GM12878 (cell line): ENCODE measurements at regions not wholly inside any gene's neighbourhood (a gene's known extent, or its start where the extent isn't known, plus 50 kb on each side); places are given as distances from the start of the nearest gene placed in this dataset.

Source experiments
- ATAC-seq: fragments of 200-7000 bp; cut with Tn5 transposase; 3 replicates; pipeline ENCODE4 v1.9.1; 2020; ENCODE audit warnings: mild to moderate bottlenecking, moderate library complexity
- BruUV-seq: library from RNA; stranded (reverse); fragments of 400-500 nt; replicated peaks from 2 replicates; lab custom pipeline; 2021; lab: Mats Ljungman, UMichigan
- CTCF ChIA-PET: fragments of 300-600 bp; sonication (Branson Sonifier 250); formaldehyde crosslinking; extraction: SDS; loops from one replicate; lab custom pipeline; 2021; ENCODE audit warnings: inconsistent platforms; lab: Yijun Ruan, JAX
- POLR2A ChIA-PET: fragments of 350-600 bp; formaldehyde crosslinking; extraction: SDS; loops from one replicate; lab custom pipeline; 2021; ENCODE audit warnings: inconsistent platforms; lab: Charles Lee
- RAD21 ChIA-PET: fragments of 300-600 bp; sonication (Branson Sonifier 250); formaldehyde crosslinking; loops from one replicate; lab custom pipeline; 2023; ENCODE audit warnings: antibody characterized with exemption; ENCODE audit not compliant: unreplicated experiment; lab: Charles Lee
- SMC1A ChIA-PET: fragments of 300-600 bp; sonication (Branson Sonifier 250); formaldehyde crosslinking; loops from one replicate; lab custom pipeline; 2023; ENCODE audit not compliant: unreplicated experiment, uncharacterized antibody; lab: Charles Lee
- DNase-seq: peaks from one replicate; pipeline ENCODE4 v3.0.0-alpha.2; 2011; ENCODE audit warnings: low read depth, low spot score
- FAIRE-seq: peaks from 3 replicates; lab custom pipeline; 2011; peaks lifted over from hg19 to GRCh38; lab: Jason Lieb, UNC
- H2AFZ ChIP-seq: 2 replicates; pipeline ENCODE4 v1.6.0; 2011; ENCODE audit warnings: low read depth, low read length, control low read depth; ENCODE audit not compliant: control insufficient read depth
- H3K27ac ChIP-seq: 2 replicates; pipeline ENCODE4 v1.5.1; 2011; ENCODE audit warnings: control low read depth; ENCODE audit not compliant: control insufficient read depth, insufficient read depth
- H3K27me3 ChIP-seq, 2 experiments: replicated peaks in 1 of 2; 2 replicates each; pipeline versions ENCODE4 v1.6.0 to v1.6.1; 2011; ENCODE audit warnings: low read length in 1 of 2; ENCODE audit not compliant: control insufficient read depth in 2 of 2, insufficient read depth in 2 of 2
- H3K36me3 ChIP-seq, 2 experiments: 2 replicates each; pipeline ENCODE4 v1.5.1; 2011; ENCODE audit warnings: low read length in 1 of 2; ENCODE audit not compliant: control insufficient read depth in 2 of 2, insufficient read depth in 2 of 2
- H3K4me1 ChIP-seq: 2 replicates; pipeline ENCODE4 v1.6.1; 2011; ENCODE audit warnings: mild to moderate bottlenecking, low read length, moderate library complexity, mixed read lengths; ENCODE audit not compliant: control insufficient read depth, insufficient read depth
- H3K4me2 ChIP-seq: 2 replicates; pipeline ENCODE4 v1.6.0; 2011; ENCODE audit warnings: control low read depth; ENCODE audit not compliant: control insufficient read depth, insufficient read depth
- H3K4me3 ChIP-seq: fragments of 200-600 bp; sonication (generic); 2 replicates; pipeline ENCODE4 v1.5.1; 2016
- H3K79me2 ChIP-seq: 2 replicates; pipeline ENCODE4 v1.6.0; 2011; ENCODE audit warnings: low read length; ENCODE audit not compliant: control insufficient read depth, insufficient read depth
- H3K9ac ChIP-seq: 2 replicates; pipeline ENCODE4 v1.8.0; 2011; ENCODE audit warnings: low read length, control low read depth, mixed read lengths; ENCODE audit not compliant: control insufficient read depth, insufficient read depth
- H3K9me3 ChIP-seq: replicated peaks from 3 replicates; pipeline ENCODE4 v1.5.1; 2011; ENCODE audit warnings: mild to moderate bottlenecking, low read length; ENCODE audit not compliant: control insufficient read depth, insufficient read depth
- H4K20me1 ChIP-seq: 2 replicates; pipeline ENCODE4 v1.6.0; 2011; ENCODE audit not compliant: control insufficient read depth, insufficient read depth
- BMI1 ChIP-seq: fragments of 450-650 bp; IDR thresholded peaks from 2 replicates; pipeline ENCODE4 v1.6.1; 2016; ENCODE audit warnings: mild to moderate bottlenecking, moderate library complexity, borderline replicate concordance
- CEBPZ ChIP-seq: fragments of 150-350 bp; IDR thresholded peaks from 2 replicates; pipeline ENCODE4 v1.6.1; 2016; ENCODE audit warnings: low read depth, low read length
- E2F4 ChIP-seq: IDR thresholded peaks from 2 replicates; pipeline ENCODE4 v1.6.1; 2012; ENCODE audit warnings: low read depth, low read length, improper control_type of control experiment
- ETV6 ChIP-seq, 2 experiments: fragments of 450-650 bp in 1 of 2; IDR thresholded peaks in 1 of 2; conservative IDR thresholded peaks in 1 of 2; 2 replicates each; pipeline ENCODE4 v1.6.1; 2014; ENCODE audit warnings: antibody characterized with exemption in 1 of 2, borderline replicate concordance in 1 of 2, low read depth in 1 of 2, mild to moderate bottlenecking in 1 of 2, moderate library complexity in 1 of 2
- HDAC2 ChIP-seq: fragments of 200-600 bp; sonication (generic); IDR thresholded peaks from 2 replicates; pipeline ENCODE4 v1.6.1; 2017
- MLLT1 ChIP-seq: fragments of 450-650 bp; IDR thresholded peaks from 2 replicates; pipeline ENCODE4 v1.6.1; 2016; ENCODE audit warnings: mild to moderate bottlenecking
- MTA2 ChIP-seq: fragments of 450-650 bp; IDR thresholded peaks from 2 replicates; pipeline ENCODE4 v1.6.1; 2016; ENCODE audit warnings: low read depth, mild to moderate bottlenecking, moderate library complexity
- NBN ChIP-seq: fragments of 450-650 bp; IDR thresholded peaks from 2 replicates; pipeline ENCODE4 v1.6.1; 2016
- SP1 ChIP-seq: IDR thresholded peaks from one replicate; pipeline ENCODE4 v1.6.1; 2011; ENCODE audit warnings: low read depth, low read length
- TAF1 ChIP-seq: IDR thresholded peaks from 2 replicates; pipeline ENCODE4 v1.6.1; 2011; ENCODE audit warnings: mild to moderate bottlenecking, low read depth, low read length, borderline replicate concordance
- TBL1XR1 ChIP-seq: IDR thresholded peaks from 2 replicates; pipeline ENCODE4 v1.6.1; 2012; ENCODE audit warnings: low read depth, low read length, improper control_type of control experiment
- WGBS: methylation state at CpG from one replicate; pipeline ENCODE4 v1.1.6; 2016; ENCODE audit warnings: low lambda C conversion rate; ENCODE audit not compliant: insufficient replicate concordance, insufficient coverage; ENCODE audit errors: missing lambda C conversion rate; 5-methylcytosine and 5-hydroxymethylcytosine counted together
- in situ Hi-C: fragments of 300-500 bp; cut with MboI; formaldehyde crosslinking; loops from 9 replicates; pipeline ENCODE4 v1.14.3; 2018; ENCODE audit warnings: mixed read lengths
- intact Hi-C: fragments of 100-400 bp; cut with micrococcal nuclease; formaldehyde crosslinking; loops from one replicate; pipeline ENCODE4 v1.14.2; 2022; ENCODE audit not compliant: unreplicated experiment

- TF ChIP-seq MLLT1 (no peak), TAF1 (no peak)
Measured at GRCh38 chr10:133019191-133019590, 68.5 kb upstream of the ADGRA1 start (continued).

GRCh38 chr10:133018491-133018890 lies 69.2 kb upstream of the ADGRA1 start:
- CTCF ChIA-PET = no interaction called here
- no TSS peak for BruUV-seq
- Histone ChIP-seq H2AFZ (no peak overlapping the region), H3K9ac (no peak overlapping the region), H3K79me2 (no peaks in the 10 kb centered on the region), H3K36me3 (no peaks in the 10 kb centered on the region), H3K4me1 (no peaks in the 10 kb centered on the region), H3K27me3 (no peaks in the 10 kb centered on the region), H3K4me2 (no peak overlapping the region), H3K9me3 (no peaks in the 10 kb centered on the region; the same call in 2 of the 3 replicates), H3K4me3 (no peak overlapping the region), H3K27ac (no peak overlapping the region), H4K20me1 (no peaks in the 10 kb centered on the region)
- FAIRE-seq (no peak), ATAC-seq (no peak), DNase-seq (no peak)
- RAD21 ChIA-PET = no interaction called here
- WGBS = 80% methylated on average over 18 of the region's 24 CpGs
- in situ Hi-C loops (no loop called here), intact Hi-C loops (no loop called here)
- POLR2A ChIA-PET = no interaction called here
- SMC1A ChIA-PET = interaction anchor here (0.7 kb wide), 1 partner anchor 131 kb away, joined by 3 read pairs; no protein-coding TSS in a partner anchor
- no peak for TF ChIP-seq BMI1
- TF ChIP-seq MTA2 = no peak

- Histone ChIP-seq H2AFZ (no peak overlapping the region), H3K27ac (no peak overlapping the region), H3K9me3 (no peaks in the 10 kb centered on the region; the same call in 2 of the 3 replicates), H3K27me3 (no peaks in the 10 kb centered on the region), H3K4me1 (no peaks in the 10 kb centered on the region), H3K4me2 (no peak overlapping the region), H3K36me3 (no peaks in the 10 kb centered on the region), H4K20me1 (no peaks in the 10 kb centered on the region), H3K9ac (no peak overlapping the region), H3K4me3 (no peak overlapping the region), H3K79me2 (no peaks in the 10 kb centered on the region)
- no peak for FAIRE-seq
- POLR2A ChIA-PET = no interaction called here
- BruUV-seq = no TSS peak
- intact Hi-C loops = no loop called here
- RAD21 ChIA-PET = no interaction called here
- CTCF ChIA-PET = no interaction called here
- SMC1A ChIA-PET = no interaction called here
- 72% methylated on average over 17 of the region's 27 CpGs for WGBS
- in situ Hi-C loops = no loop called here
- DNase-seq = no peak
- ATAC-seq = no peak
- TF ChIP-seq TBL1XR1 (no peak), NBN (no peak), E2F4 (no peak), ETV6 (conservative IDR thresholded peaks at IDR 0.05 in 1 of 2, IDR thresholded peaks at IDR 0.05 in 1 of 2; ENCODE audit: borderline replicate concordance in 1 of 2, low read depth in 1 of 2) (no peak), SP1 (no peak), CEBPZ (no peak), HDAC2 (no peak)
Measured at GRCh38 chr10:133017203-133017601, 70.5 kb upstream of the ADGRA1 start.
